Glutamatergic neuron (in vitro differentiated cells): ENCODE measurements at regions not wholly inside any gene's neighbourhood (a gene's known extent, or its start where the extent isn't known, plus 50 kb on each side); places are given as distances from the start of the nearest gene placed in this dataset.

Experiments
- DNase-seq: peaks from one replicate; pipeline ENCODE4 v3.0.0; 2022
- H3K27ac Mint-ChIP-seq: one replicate; pipeline ENCODE4 v1.8.0; 2020; ENCODE audit warnings: mild to moderate bottlenecking, mixed read lengths, inconsistent platforms; ENCODE audit not compliant: unreplicated experiment
- H3K27me3 Mint-ChIP-seq: one replicate; pipeline ENCODE4 v1.8.0; 2020; ENCODE audit warnings: mild to moderate bottlenecking, moderate library complexity, mixed read lengths, inconsistent platforms; ENCODE audit not compliant: unreplicated experiment
- H3K36me3 Mint-ChIP-seq: one replicate; pipeline ENCODE4 v1.8.0; 2020; ENCODE audit warnings: mild to moderate bottlenecking, mixed read lengths, inconsistent platforms; ENCODE audit not compliant: unreplicated experiment
- H3K4me1 Mint-ChIP-seq: one replicate; pipeline ENCODE4 v1.8.0; 2020; ENCODE audit warnings: mild to moderate bottlenecking, low read depth, mixed read lengths, inconsistent platforms; ENCODE audit not compliant: unreplicated experiment
- H3K4me3 Mint-ChIP-seq: one replicate; pipeline ENCODE4 v1.8.0; 2020; ENCODE audit warnings: mild to moderate bottlenecking, mixed read lengths, inconsistent platforms; ENCODE audit not compliant: unreplicated experiment
- H3K9me3 Mint-ChIP-seq: one replicate; pipeline ENCODE4 v1.8.0; 2020; ENCODE audit warnings: mild to moderate bottlenecking, moderate library complexity, mixed read lengths, inconsistent platforms; ENCODE audit not compliant: unreplicated experiment
- TF ChIP-seq, protein P1 (sequence below): fragments of 200-600 bp; sonication (generic); IDR thresholded peaks from one replicate; pipeline ENCODE4 v1.5.0; 2021; ENCODE audit not compliant: partially characterized antibody, unreplicated experiment

DNA sequence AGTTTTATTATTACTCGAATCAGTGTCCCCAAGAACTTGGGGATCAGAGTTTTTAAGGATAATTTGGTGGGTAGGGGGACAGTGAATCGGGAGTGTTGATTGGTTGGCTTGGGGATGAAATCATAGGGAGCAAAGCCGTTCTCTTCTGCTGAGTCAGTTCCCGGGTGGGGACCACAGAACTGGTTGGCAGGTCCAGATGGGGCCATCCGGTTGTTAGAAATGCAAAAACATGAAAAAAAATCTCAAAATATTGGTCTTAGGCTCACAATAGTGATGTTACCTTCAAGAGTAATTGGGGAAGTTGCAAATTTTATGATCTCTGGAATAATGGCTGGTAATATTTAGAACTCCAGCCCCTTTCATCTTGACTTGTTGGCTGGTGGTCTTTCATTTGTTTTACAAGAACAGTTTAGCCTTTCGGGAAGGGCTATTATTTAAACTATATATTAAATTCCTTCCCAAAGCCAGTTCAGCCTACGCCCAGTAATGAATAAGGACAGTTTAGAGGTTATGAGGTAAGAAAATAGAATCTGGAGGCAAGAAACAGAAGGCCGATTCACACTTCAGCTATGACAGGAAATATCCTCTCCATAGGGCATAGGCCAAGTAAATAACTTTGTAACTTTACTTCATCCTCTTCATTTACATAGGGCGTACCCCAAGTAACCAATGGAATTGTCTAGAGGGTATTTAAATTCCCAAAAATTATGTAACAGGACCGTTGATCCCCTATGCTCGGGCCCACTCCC is 164.1 kb upstream of the STS start:
- Mint-ChIP-seq H3K36me3 (no peaks in the 10 kb centered on the region), H3K4me1 (peaks cover 10% of the 10 kb centered on the region), H3K27ac (no peak overlapping the region), H3K9me3 (no peaks in the 10 kb centered on the region), H3K4me3 (no peak overlapping the region), H3K27me3 (peaks cover 2% of the 10 kb centered on the region)
- DNase-seq = no peak
- TF ChIP-seq, protein P1, sequence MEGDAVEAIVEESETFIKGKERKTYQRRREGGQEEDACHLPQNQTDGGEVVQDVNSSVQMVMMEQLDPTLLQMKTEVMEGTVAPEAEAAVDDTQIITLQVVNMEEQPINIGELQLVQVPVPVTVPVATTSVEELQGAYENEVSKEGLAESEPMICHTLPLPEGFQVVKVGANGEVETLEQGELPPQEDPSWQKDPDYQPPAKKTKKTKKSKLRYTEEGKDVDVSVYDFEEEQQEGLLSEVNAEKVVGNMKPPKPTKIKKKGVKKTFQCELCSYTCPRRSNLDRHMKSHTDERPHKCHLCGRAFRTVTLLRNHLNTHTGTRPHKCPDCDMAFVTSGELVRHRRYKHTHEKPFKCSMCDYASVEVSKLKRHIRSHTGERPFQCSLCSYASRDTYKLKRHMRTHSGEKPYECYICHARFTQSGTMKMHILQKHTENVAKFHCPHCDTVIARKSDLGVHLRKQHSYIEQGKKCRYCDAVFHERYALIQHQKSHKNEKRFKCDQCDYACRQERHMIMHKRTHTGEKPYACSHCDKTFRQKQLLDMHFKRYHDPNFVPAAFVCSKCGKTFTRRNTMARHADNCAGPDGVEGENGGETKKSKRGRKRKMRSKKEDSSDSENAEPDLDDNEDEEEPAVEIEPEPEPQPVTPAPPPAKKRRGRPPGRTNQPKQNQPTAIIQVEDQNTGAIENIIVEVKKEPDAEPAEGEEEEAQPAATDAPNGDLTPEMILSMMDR = no peak

DNA sequence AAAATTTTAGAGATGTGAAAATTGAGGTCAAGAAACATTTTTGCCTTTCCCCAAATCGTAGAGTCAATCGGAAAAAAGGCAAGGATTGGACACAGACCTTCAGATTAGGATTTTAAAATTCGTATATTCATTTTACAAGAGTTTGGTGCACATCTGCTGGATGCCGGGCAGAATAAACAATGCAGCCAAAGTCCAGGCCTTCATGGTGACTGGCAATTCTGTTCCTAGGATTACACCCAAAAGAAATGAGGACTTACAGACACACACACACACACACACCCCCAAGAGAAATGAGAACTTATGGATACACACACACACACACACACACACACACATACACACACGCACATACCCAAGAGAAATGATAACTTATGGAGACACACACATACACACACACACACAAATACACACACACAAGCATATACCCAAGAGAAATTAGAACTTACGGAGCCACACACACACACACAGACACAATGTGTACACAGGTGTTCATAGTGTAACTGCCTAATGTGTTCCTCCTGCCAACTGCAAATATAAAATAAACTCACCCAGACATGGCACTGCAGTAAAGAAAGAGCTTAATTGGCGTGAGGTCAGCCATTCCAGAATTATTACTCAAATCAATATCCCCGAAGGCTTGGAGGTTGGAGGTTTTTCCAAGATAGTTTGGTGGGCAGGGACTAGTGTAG is 165.7 kb upstream of the STS start:
- TF ChIP-seq, protein P1 = no peak
- Mint-ChIP-seq H3K27me3 (peaks cover 2% of the 10 kb centered on the region), H3K27ac (no peak overlapping the region), H3K4me3 (no peak overlapping the region), H3K36me3 (no peaks in the 10 kb centered on the region), H3K9me3 (no peaks in the 10 kb centered on the region), H3K4me1 (no peaks in the 10 kb centered on the region)
- DNase-seq = no peak

DNA sequence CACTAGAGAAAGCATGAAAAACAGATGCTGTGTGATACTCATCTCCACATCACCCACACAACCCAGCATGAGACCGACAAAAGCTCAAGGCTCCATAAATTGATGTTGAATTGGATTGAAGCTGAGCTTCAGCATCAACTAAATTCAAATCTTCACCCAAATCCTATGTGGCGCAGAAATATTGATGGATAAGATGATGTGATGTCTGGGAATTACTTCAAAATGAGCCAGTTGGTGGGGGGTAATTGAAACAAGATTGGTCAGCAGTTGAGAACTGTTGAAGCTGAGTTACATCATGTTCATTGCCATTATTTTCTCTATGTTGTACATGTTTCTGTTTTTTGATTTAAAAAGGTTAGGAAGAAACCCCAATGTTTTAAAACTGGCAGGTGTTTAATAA is 166.5 kb upstream of the STS start:
- Mint-ChIP-seq H3K27me3 (peaks cover 2% of the 10 kb centered on the region), H3K4me1 (no peaks in the 10 kb centered on the region), H3K27ac (no peak overlapping the region), H3K9me3 (no peaks in the 10 kb centered on the region), H3K4me3 (no peak overlapping the region), H3K36me3 (no peaks in the 10 kb centered on the region)
- TF ChIP-seq, protein P1 = no peak
- DNase-seq = no peak

DNA sequence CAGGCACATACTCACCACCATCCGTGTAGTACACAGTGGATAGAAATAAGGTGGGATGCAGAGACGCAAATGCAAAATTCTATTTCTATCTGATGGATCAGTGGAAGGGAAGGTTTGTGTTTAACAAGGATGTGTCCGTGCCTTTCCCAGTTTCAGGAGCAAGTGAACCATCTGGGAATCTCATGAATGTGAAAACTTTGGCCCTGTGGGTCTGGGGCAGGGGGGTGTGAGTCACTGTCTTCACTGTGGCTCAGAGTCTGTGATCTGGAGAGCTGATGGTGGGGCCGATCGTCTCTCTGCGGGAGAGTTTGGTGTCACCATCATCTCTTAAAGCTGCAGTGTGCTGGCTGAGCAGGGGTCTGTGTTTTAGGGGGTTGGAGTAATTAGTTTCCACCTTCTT is 179.3 kb upstream of the STS start:
- no peak for DNase-seq
- H3K36me3 Mint-ChIP-seq = no peaks in the 10 kb centered on the region
- H3K9me3 Mint-ChIP-seq = peaks cover 3% of the 10 kb centered on the region
- no peak overlapping the region for H3K27ac Mint-ChIP-seq
- H3K27me3 Mint-ChIP-seq = no peaks in the 10 kb centered on the region
- no peaks in the 10 kb centered on the region for H3K4me1 Mint-ChIP-seq
- TF ChIP-seq, protein P1 = no peak
- H3K4me3 Mint-ChIP-seq = no peak overlapping the region

DNA sequence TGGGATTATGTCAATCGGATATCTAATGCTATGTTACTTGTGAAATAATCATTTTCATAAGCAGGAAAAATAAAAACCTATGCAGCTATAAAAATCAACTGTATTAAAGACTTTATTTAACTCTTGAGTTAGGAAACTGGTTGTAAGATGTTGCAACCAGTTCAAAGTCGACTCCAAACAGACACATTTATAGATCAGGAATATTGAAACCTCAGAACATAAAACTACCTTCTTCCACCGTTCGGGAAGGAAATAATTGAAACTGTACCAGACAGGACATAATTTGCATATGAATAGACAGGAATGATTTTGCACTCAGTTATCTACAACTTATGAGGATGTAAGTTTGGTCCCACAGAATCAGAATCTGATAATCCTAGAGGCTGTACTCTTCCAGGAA is 181.8 kb upstream of the STS start:
- Mint-ChIP-seq H3K9me3 (no peaks in the 10 kb centered on the region), H3K27ac (no peak overlapping the region), H3K27me3 (no peaks in the 10 kb centered on the region), H3K4me3 (no peak overlapping the region), H3K4me1 (no peaks in the 10 kb centered on the region), H3K36me3 (no peaks in the 10 kb centered on the region)
- TF ChIP-seq, protein P1 = no peak
- no peak for DNase-seq
